IMR-90 (cell line): ENCODE measurements at regions not wholly inside any gene's neighbourhood (a gene's known extent, or its start where the extent isn't known, plus 50 kb on each side); places are given as distances from the start of the nearest gene placed in this dataset.

Experiments
- BHLHE40 ChIP-seq: fragments of 150-350 bp; IDR thresholded peaks from 2 replicates; pipeline ENCODE4 v1.6.1; 2016; ENCODE audit warnings: mild to moderate bottlenecking, low read depth, low read length
- CEBPB ChIP-seq: IDR thresholded peaks from 2 replicates; pipeline ENCODE4 v1.6.1; 2012; ENCODE audit warnings: low read depth, low read length, improper control_type of control experiment
- CHD1 ChIP-seq: IDR thresholded peaks from 2 replicates; pipeline ENCODE4 v1.6.1; 2012; ENCODE audit warnings: low read depth, low read length, improper control_type of control experiment
- CTCF ChIP-seq: conservative IDR thresholded peaks from 2 replicates; pipeline ENCODE4 v1.5.1; 2012; ENCODE audit warnings: mild to moderate bottlenecking, low read depth, low read length, improper control_type of control experiment
- FOS ChIP-seq: fragments of 150-350 bp; IDR thresholded peaks from 2 replicates; pipeline ENCODE4 v1.6.1; 2016; ENCODE audit warnings: low read depth, low read length
- MAZ ChIP-seq: IDR thresholded peaks from 2 replicates; pipeline ENCODE4 v1.6.1; 2012; ENCODE audit warnings: low read depth, mild to moderate bottlenecking, low read length, improper control_type of control experiment, moderate library complexity, borderline replicate concordance
- MXI1 ChIP-seq: IDR thresholded peaks from 2 replicates; pipeline ENCODE4 v1.6.1; 2012; ENCODE audit warnings: low read depth, mild to moderate bottlenecking, low read length, moderate library complexity, borderline replicate concordance
- POLR2A ChIP-seq: IDR thresholded peaks from 2 replicates; pipeline ENCODE4 v1.6.1; 2012; ENCODE audit warnings: mild to moderate bottlenecking, low read depth, low read length
- RAD21 ChIP-seq: IDR thresholded peaks from 2 replicates; pipeline ENCODE4 v1.6.1; 2012; ENCODE audit warnings: low read length, improper control_type of control experiment
- RCOR1 ChIP-seq: IDR thresholded peaks from 2 replicates; pipeline ENCODE4 v1.6.1; 2012; ENCODE audit warnings: mild to moderate bottlenecking, low read length, improper control_type of control experiment; ENCODE audit not compliant: insufficient replicate concordance
- RFX5 ChIP-seq: IDR thresholded peaks from 2 replicates; pipeline ENCODE4 v1.8.0; 2012; ENCODE audit warnings: low read depth, mild to moderate bottlenecking, low read length, moderate library complexity
- SMC3 ChIP-seq: fragments of 150-350 bp; IDR thresholded peaks from 2 replicates; pipeline ENCODE4 v1.6.1; 2016; ENCODE audit warnings: low read depth, mild to moderate bottlenecking, antibody characterized with exemption, low read length, moderate library complexity
- TF ChIP-seq, protein P1 (sequence below): fragments of 150-350 bp; IDR thresholded peaks from 2 replicates; pipeline ENCODE4 v1.6.1; 2017; ENCODE audit warnings: mild to moderate bottlenecking, antibody characterized with exemption, low read length, low read depth
- TF ChIP-seq, protein P2 (sequence below): fragments of 150-350 bp; IDR thresholded peaks from 2 replicates; pipeline ENCODE4 v1.6.1; 2016; ENCODE audit warnings: low read depth, mild to moderate bottlenecking, low read length, moderate library complexity, borderline replicate concordance

GRCh38 chr5:62001640-62002039 is 304.4 kb upstream of the KIF2A start:
- TF ChIP-seq MXI1 (no peak), CTCF (no peak), POLR2A (no peak), CHD1 (no peak), SMC3 (no peak), CEBPB (no peak), RFX5 (no peak), MAZ (no peak), FOS (no peak), BHLHE40 (no peak), RAD21 (no peak), RCOR1 (no peak)
- TF ChIP-seq, protein P1, sequence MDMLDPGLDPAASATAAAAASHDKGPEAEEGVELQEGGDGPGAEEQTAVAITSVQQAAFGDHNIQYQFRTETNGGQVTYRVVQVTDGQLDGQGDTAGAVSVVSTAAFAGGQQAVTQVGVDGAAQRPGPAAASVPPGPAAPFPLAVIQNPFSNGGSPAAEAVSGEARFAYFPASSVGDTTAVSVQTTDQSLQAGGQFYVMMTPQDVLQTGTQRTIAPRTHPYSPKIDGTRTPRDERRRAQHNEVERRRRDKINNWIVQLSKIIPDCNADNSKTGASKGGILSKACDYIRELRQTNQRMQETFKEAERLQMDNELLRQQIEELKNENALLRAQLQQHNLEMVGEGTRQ: no peak
- TF ChIP-seq, protein P2, sequence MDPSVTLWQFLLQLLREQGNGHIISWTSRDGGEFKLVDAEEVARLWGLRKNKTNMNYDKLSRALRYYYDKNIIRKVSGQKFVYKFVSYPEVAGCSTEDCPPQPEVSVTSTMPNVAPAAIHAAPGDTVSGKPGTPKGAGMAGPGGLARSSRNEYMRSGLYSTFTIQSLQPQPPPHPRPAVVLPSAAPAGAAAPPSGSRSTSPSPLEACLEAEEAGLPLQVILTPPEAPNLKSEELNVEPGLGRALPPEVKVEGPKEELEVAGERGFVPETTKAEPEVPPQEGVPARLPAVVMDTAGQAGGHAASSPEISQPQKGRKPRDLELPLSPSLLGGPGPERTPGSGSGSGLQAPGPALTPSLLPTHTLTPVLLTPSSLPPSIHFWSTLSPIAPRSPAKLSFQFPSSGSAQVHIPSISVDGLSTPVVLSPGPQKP: no peak
